Fibroblast of mammary gland (primary cell): ENCODE measurements at regions not wholly inside any gene's neighbourhood (a gene's known extent, or its start where the extent isn't known, plus 50 kb on each side); places are given as distances from the start of the nearest gene placed in this dataset.
"Not testable (repeated sequence)": the region's sequence is repeated elsewhere in the genome, so short reads cannot be mapped to it uniquely, and the experiment has no call there.

Source experiments
- DNase-seq: peaks from one replicate; pipeline ENCODE4 v3.0.0-alpha.2; 2010; ENCODE audit warnings: low read depth
- H3K4me3 ChIP-seq: 2 replicates; pipeline ENCODE4 v1.5.1; 2011; ENCODE audit warnings: low read depth, mild to moderate bottlenecking, low read length, moderate library complexity; ENCODE audit not compliant: control insufficient read depth
- CTCF ChIP-seq: conservative IDR thresholded peaks from 2 replicates; pipeline ENCODE4 v1.5.1; 2011; ENCODE audit warnings: low read depth, low read length, inconsistent platforms; ENCODE audit not compliant: control insufficient read depth, insufficient read depth

DNA sequence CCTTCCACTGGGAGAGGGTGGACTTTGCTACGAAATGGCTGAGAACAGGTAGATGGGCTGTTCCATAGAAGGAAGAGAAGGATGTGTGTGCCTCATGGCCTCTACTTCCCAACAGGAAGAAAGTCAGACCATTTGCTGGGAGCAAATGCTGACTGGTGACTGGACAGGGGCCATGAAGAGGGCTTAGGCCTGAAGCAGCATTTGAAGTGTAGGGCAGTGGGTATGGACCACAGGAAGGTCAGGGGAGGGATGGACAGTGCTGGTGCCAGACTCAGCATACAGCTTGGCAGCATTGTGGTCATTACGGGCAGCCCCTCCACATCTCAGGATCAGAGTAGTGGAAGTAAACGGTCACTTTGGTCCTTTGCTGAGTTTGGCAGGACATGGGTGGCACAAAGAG is 275.7 kb downstream of the MATN1 start:
- no peak for DNase-seq
- no peak for TF ChIP-seq CTCF
- H3K4me3 ChIP-seq = no peak overlapping the region

- no peak overlapping the region for H3K4me3 ChIP-seq
- TF ChIP-seq CTCF = no peak
- no peak for DNase-seq
Measured at GRCh38 chr1:30447080-30447479, 276.3 kb downstream of the MATN1 start.

GRCh38 chr1:30446508-30446907 is 276.9 kb downstream of the MATN1 start:
- no peak for DNase-seq
- no peak for TF ChIP-seq CTCF
- H3K4me3 ChIP-seq = no peak overlapping the region

GRCh38 chr1:30446095-30446494 is 277.3 kb downstream of the MATN1 start:
- TF ChIP-seq CTCF = no peak
- no peak for DNase-seq
- no peak overlapping the region for H3K4me3 ChIP-seq

- no peak for DNase-seq
- H3K4me3 ChIP-seq = no peak overlapping the region
- TF ChIP-seq CTCF = no peak
Measured at GRCh38 chr1:30445449-30445848, 277.9 kb downstream of the MATN1 start.

DNA sequence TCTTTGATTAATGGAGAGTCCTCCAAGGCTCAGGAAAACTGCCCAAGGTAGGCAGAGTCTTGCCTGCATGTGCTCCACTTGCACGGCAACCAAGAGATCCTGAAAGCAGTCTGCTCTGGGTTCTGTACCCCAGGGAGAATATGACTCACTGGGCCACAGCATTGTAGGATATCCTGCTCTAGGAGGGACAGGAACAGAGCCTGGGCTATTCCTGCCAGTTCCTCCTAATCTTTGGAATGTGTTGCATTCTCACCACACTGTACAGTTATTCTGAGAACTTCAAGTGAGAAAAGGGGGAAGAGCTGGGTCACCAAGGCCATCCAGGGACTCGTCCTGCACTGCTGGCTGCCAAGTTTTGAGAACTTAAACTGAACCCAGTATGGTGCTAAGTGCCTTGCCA is 278.5 kb downstream of the MATN1 start:
- no peak for TF ChIP-seq CTCF
- H3K4me3 ChIP-seq = no peak overlapping the region
- DNase-seq = no peak

GRCh38 chr1:30444401-30444800 is 279.0 kb downstream of the MATN1 start:
- no peak overlapping the region for H3K4me3 ChIP-seq
- no peak for DNase-seq
- TF ChIP-seq CTCF = no peak

DNA sequence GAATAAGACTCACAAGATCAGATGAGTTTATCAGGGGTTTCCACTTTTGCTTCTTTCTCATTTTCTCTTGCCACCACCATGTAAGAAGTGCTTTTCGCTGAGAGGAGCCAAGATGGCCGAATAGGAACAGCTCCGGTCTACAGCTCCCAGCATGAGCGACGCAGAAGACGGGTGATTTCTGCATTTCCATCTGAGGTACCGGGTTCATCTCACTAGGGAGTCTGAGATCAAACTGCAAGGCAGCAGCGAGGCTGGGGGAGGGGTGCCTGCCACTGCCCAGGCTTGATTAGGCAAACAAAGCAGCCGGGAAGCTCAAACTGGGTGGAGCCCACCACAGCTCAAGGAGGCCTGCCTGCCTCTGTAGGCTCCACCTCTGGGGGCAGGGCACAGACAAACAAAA is 285.1 kb downstream of the MATN1 start:
- not testable (repeated sequence) for H3K4me3 ChIP-seq, DNase-seq
